Keratinocyte (primary cell): ENCODE measurements at regions not wholly inside any gene's neighbourhood (a gene's known extent, or its start where the extent isn't known, plus 50 kb on each side); places are given as distances from the start of the nearest gene placed in this dataset.

Experiments used
- DNase-seq: peaks from one replicate; pipeline ENCODE4 v3.0.0-alpha.2; 2011; ENCODE audit warnings: low read depth, missing footprints, low spot score
- FAIRE-seq: peaks from 2 replicates; lab custom pipeline; 2011; peaks lifted over from hg19 to GRCh38; lab: Jason Lieb, UNC
- H2AFZ ChIP-seq: 2 replicates; pipeline ENCODE4 v1.6.0; 2012; ENCODE audit warnings: low read length, control low read depth, inconsistent platforms; ENCODE audit not compliant: control insufficient read depth
- H3K27ac ChIP-seq: 2 replicates; pipeline ENCODE4 v1.5.1; 2011; ENCODE audit warnings: low read length; ENCODE audit not compliant: control insufficient read depth, insufficient read depth
- H3K27me3 ChIP-seq: 3 replicates; pipeline ENCODE4 v1.6.0; 2011; ENCODE audit warnings: low read length; ENCODE audit not compliant: control insufficient read depth, insufficient read depth; ENCODE audit errors: extremely low read depth
- H3K36me3 ChIP-seq, 2 experiments: 2 replicates in 1 of 2; 3 replicates in 1 of 2; pipeline ENCODE4 v1.5.1; 2011; ENCODE audit warnings: low read length in 2 of 2, mild to moderate bottlenecking in 1 of 2; ENCODE audit not compliant: control insufficient read depth in 2 of 2, insufficient read depth in 2 of 2; ENCODE audit errors: extremely low read depth in 1 of 2
- H3K4me1 ChIP-seq: 3 replicates; pipeline ENCODE4 v1.5.1; 2011; ENCODE audit warnings: low read length; ENCODE audit not compliant: control insufficient read depth, insufficient read depth; ENCODE audit errors: extremely low read depth
- H3K4me2 ChIP-seq: 3 replicates; pipeline ENCODE4 v1.6.0; 2011; ENCODE audit warnings: low read depth, low read length; ENCODE audit not compliant: control insufficient read depth, insufficient read depth; ENCODE audit errors: extremely low read depth
- H3K4me3 ChIP-seq, 3 experiments: fragments of 200-600 bp in 1 of 3; sonication (generic) in 1 of 3; 2 replicates in 2 of 3; 3 replicates in 1 of 3; pipeline ENCODE4 v1.5.1; 2011 to 2016; ENCODE audit warnings: low read length in 3 of 3, mild to moderate bottlenecking in 3 of 3, control low read depth in 2 of 3, inconsistent platforms in 1 of 3, low read depth in 1 of 3, mixed read lengths in 1 of 3, mixed run types in 1 of 3, moderate library complexity in 1 of 3; ENCODE audit not compliant: control insufficient read depth in 2 of 3, insufficient read depth in 2 of 3; ENCODE audit errors: extremely low read depth in 1 of 3
- H3K79me2 ChIP-seq: 2 replicates; pipeline ENCODE4 v1.6.0; 2012; ENCODE audit warnings: low read length; ENCODE audit not compliant: control insufficient read depth, insufficient read depth
- H3K9ac ChIP-seq: 3 replicates; pipeline ENCODE4 v1.6.0; 2011; ENCODE audit warnings: low read length; ENCODE audit not compliant: control insufficient read depth, insufficient read depth; ENCODE audit errors: extremely low read depth
- H3K9me1 ChIP-seq: 3 replicates; pipeline ENCODE4 v1.6.0; 2011; ENCODE audit warnings: low read length; ENCODE audit not compliant: control insufficient read depth, insufficient read depth; ENCODE audit errors: extremely low read depth
- H3K9me3 ChIP-seq: 2 replicates; pipeline ENCODE4 v1.5.1; 2012; ENCODE audit warnings: low read depth, low read length; ENCODE audit not compliant: control insufficient read depth
- H4K20me1 ChIP-seq: 3 replicates; pipeline ENCODE4 v1.6.0; 2011; ENCODE audit warnings: low read length; ENCODE audit not compliant: control insufficient read depth, insufficient read depth; ENCODE audit errors: extremely low read depth
- EZH2 ChIP-seq: IDR thresholded peaks from one replicate; pipeline ENCODE4 v1.6.1; 2012; ENCODE audit warnings: inconsistent platforms, mild to moderate bottlenecking, low read length, moderate library complexity
- dilution Hi-C: fragments of 300-500 bp; cut with MboI; formaldehyde crosslinking; loops from one replicate; pipeline ENCODE4 v1.7.0; 2020; ENCODE audit warnings: low sequenced_read_pairs; ENCODE audit not compliant: extremely low pct_ligation_motif_present
- TF ChIP-seq, protein P1 (sequence below), 3 experiments: IDR thresholded peaks in 1 of 3; conservative IDR thresholded peaks in 1 of 3; optimal IDR thresholded peaks in 1 of 3; 2 replicates in 2 of 3; 3 replicates in 1 of 3; pipeline versions ENCODE3 to v1.5.1; 2011; ENCODE audit warnings: low read length in 3 of 3, mild to moderate bottlenecking in 3 of 3, moderate library complexity in 2 of 3, control low read depth in 1 of 3, inconsistent platforms in 1 of 3; ENCODE audit not compliant: insufficient read depth in 2 of 3; ENCODE audit errors: extremely low read depth in 1 of 3

DNA sequence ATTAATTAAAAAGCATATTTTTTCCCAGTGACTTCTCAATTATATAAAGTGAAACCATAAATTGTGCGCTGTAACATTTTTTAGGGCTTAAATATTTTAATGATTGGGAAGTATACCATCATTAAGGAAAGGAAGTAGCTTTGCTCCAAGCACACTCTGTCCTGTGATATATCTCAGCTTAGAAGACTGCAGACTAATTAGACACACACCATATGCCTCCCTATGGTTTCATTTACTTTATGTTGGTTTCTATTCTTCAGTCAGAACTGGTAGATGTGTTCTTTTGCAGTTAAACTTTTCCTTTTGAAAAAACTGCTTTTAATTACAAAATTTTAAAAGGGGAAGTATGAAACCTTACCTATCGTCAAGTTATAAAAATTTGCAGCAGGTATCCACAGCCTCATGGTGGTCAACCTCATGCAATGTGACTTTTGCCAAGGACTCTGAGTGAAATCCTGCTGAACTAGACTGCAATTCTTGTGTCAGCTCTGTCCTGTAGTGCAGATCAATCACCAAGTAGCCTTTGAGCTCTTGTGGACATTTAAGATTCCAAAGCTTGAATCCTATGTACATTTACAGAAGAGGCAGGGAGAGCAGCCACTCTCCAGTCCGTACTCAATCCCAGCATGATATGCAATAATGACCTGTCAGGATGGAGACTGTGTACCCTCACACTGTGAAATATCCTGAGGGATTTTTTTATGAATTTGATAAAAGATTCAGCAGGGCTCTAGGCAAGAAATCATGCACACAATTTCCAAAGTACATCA, 149.1 kb downstream of the AMY1C start:
- Histone ChIP-seq H3K4me1 (no peaks in the 10 kb centered on the region), H3K27ac (no peak overlapping the region), H3K4me3 (no peak overlapping the region), H2AFZ (no peak overlapping the region), H3K4me2 (no peak overlapping the region), H3K9me3 (no peaks in the 10 kb centered on the region), H3K36me3 (no peaks in the 10 kb centered on the region), H3K27me3 (no peaks in the 10 kb centered on the region), H4K20me1 (no peaks in the 10 kb centered on the region), H3K9ac (no peak overlapping the region), H3K9me1 (no peaks in the 10 kb centered on the region), H3K79me2 (no peaks in the 10 kb centered on the region)
- FAIRE-seq (no peak), DNase-seq (no peak)
- no peak for TF ChIP-seq EZH2
- TF ChIP-seq, protein P1, sequence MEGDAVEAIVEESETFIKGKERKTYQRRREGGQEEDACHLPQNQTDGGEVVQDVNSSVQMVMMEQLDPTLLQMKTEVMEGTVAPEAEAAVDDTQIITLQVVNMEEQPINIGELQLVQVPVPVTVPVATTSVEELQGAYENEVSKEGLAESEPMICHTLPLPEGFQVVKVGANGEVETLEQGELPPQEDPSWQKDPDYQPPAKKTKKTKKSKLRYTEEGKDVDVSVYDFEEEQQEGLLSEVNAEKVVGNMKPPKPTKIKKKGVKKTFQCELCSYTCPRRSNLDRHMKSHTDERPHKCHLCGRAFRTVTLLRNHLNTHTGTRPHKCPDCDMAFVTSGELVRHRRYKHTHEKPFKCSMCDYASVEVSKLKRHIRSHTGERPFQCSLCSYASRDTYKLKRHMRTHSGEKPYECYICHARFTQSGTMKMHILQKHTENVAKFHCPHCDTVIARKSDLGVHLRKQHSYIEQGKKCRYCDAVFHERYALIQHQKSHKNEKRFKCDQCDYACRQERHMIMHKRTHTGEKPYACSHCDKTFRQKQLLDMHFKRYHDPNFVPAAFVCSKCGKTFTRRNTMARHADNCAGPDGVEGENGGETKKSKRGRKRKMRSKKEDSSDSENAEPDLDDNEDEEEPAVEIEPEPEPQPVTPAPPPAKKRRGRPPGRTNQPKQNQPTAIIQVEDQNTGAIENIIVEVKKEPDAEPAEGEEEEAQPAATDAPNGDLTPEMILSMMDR (optimal IDR thresholded peaks at IDR 0.05 in 1 of 3, IDR thresholded peaks at IDR 0.05 in 1 of 3, conservative IDR thresholded peaks at IDR 0.05 in 1 of 3; ENCODE audit: extremely low read depth in 1 of 3, insufficient read depth in 2 of 3, low read length in 3 of 3), result no peak
- dilution Hi-C loops, result no loop called here

DNA sequence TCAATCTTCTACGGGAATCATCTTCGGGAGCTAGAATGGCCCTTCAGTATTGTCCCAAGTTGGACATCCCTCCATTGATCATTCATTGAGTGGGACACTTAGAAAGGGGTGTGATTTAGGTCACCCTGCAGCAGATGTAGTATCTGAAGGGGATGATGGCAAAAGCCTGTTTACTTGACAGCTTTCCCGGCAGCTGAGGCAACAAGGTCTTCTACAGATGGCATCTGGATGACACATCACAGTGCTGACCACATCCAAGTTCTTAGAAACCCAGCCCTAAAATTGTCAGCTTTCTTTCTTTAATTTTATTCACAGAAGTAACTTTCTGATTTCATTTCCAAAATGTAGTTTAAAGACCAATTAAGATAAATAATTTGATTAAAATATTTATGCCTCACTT, 150.3 kb downstream of the AMY1C start:
- no peak overlapping the region for H3K27ac ChIP-seq
- H3K9me3 ChIP-seq, result no peaks in the 10 kb centered on the region
- H3K9ac ChIP-seq, result no peak overlapping the region
- H3K36me3 ChIP-seq, result no peaks in the 10 kb centered on the region
- H3K79me2 ChIP-seq, result no peaks in the 10 kb centered on the region
- dilution Hi-C loops, result no loop called here
- no peak for DNase-seq
- no peak overlapping the region for H3K4me3 ChIP-seq
- H3K4me1 ChIP-seq, result no peaks in the 10 kb centered on the region
- TF ChIP-seq EZH2, result no peak
- TF ChIP-seq, protein P1 (optimal IDR thresholded peaks at IDR 0.05 in 1 of 3, IDR thresholded peaks at IDR 0.05 in 1 of 3, conservative IDR thresholded peaks at IDR 0.05 in 1 of 3; ENCODE audit: extremely low read depth in 1 of 3, insufficient read depth in 2 of 3, low read length in 3 of 3), result no peak
- FAIRE-seq, result no peak
- H3K4me2 ChIP-seq, result no peak overlapping the region
- H4K20me1 ChIP-seq, result no peaks in the 10 kb centered on the region
- H3K27me3 ChIP-seq, result no peaks in the 10 kb centered on the region
- no peak overlapping the region for H2AFZ ChIP-seq
- no peaks in the 10 kb centered on the region for H3K9me1 ChIP-seq
